AG09319 (cell line): ENCODE measurements at regions not wholly inside any gene's neighbourhood (a gene's known extent, or its start where the extent isn't known, plus 50 kb on each side); places are given as distances from the start of the nearest gene placed in this dataset.

Experiments used
- DNase-seq: peaks from one replicate; pipeline ENCODE4 v3.0.0-alpha.2; 2010; ENCODE audit warnings: low read depth; ENCODE audit errors: extremely low read depth
- CTCF ChIP-seq: IDR thresholded peaks from 2 replicates; pipeline ENCODE4 v1.5.1; 2011; ENCODE audit warnings: low read depth, mild to moderate bottlenecking, inconsistent platforms, low read length, moderate library complexity

DNA sequence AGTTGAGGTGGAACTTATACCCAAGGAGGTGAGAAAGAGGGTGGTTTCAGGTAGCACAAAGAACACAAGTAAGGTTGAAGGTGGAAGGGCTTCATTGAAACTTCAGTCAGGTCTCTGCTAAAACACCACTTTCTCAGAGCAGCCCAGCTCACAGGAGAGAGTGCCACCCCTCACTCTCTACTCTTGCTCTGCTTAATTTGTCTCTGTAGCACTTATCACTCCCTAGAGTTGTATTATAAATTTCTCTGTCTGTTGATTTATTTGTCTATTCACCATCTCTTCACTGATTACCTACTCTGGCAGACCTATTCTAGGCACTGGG, 353.8 kb upstream of the CNR1 start:
- DNase-seq = no peak
- no peak for TF ChIP-seq CTCF

- no peak for TF ChIP-seq CTCF
These were observed 353.3 kb upstream of the CNR1 start for GRCh38 chr6:88519301-88520016.

DNA sequence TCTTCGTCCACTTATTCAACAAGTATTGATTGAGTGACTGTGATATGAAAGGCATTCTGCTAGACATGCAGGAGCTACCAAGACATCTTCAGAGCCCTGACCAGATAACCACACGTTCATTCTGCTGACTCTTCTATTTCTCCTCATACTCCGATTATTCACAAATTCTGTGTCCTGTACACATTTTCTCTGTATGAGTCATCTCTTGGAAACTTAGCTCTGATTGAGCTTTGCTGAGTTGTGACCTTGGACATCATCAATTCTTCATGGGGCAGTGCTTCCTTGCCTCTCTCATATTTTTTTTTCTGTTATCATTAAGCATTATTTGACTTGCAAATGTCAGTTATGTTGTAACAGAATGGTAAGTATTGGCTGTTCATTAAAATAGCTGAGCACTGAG, 351.6 kb upstream of the CNR1 start:
- TF ChIP-seq CTCF = no peak
- no peak for DNase-seq

More at GRCh38 chr6:88519301-88520016, 353.3 kb upstream of the CNR1 start:
- no peak for DNase-seq

GRCh38 chr6:88513920-88514319, 347.8 kb upstream of the CNR1 start:
- no peak for DNase-seq
- no peak for TF ChIP-seq CTCF

GRCh38 chr6:88513471-88513870, 347.3 kb upstream of the CNR1 start:
- DNase-seq = no peak
- TF ChIP-seq CTCF = no peak

DNA sequence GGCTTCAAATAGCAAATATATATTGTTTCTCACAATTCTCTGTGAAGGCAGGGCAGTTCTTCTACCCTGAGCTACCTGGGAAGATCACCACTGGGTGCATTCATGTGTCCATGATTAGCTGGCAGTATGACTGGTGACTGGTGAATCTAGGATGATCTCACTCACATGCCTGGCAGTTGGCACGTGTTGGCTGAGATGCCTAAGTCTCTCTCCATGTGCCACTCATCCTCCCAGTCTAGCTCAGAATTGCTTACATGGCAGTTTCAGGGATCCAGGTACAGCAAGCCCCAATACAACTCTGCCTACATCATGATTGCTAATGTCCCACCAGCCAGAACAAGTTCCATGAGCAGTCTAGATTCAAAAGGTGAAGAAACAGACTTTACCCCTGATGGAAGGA, 346.8 kb upstream of the CNR1 start:
- no peak for DNase-seq
- TF ChIP-seq CTCF = no peak

DNA sequence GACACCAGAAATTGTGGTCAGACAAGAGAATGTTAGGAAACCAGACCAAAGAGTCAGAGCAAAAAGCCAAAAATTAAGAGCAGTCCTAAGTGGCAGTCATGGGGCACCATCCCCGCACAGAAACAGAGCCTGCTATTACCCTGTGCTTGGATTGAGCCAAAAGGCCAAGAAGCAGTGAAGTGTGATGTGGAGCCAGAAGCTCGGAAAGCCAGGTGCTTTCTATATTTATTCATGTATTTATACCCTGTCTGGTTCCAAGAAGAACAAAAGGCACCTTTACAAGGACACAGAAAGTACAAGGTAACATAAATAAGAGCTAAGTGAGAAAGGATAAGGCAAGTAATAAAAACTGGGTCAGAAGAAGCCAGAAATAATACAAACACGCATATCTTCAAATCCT, 336.2 kb upstream of the CNR1 start:
- DNase-seq = no peak
- TF ChIP-seq CTCF = no peak
